HepG2 (cell line): ENCODE measurements at regions not wholly inside any gene's neighbourhood (a gene's known extent, or its start where the extent isn't known, plus 50 kb on each side); places are given as distances from the start of the nearest gene placed in this dataset.

Experiments used
- CBX5 ChIP-seq: sonication (generic); formaldehyde crosslinking; IDR thresholded peaks from 2 replicates; pipeline ENCODE4 v1.4.0; 2020; ENCODE audit warnings: missing genetic modification reagents, borderline replicate concordance
- CTCF ChIP-seq: sonication (generic); formaldehyde crosslinking; IDR thresholded peaks from 2 replicates; pipeline ENCODE4 v1.5.0; 2020; ENCODE audit warnings: mild to moderate bottlenecking, missing genetic modification reagents, moderate library complexity
- JUN ChIP-seq: sonication (generic); formaldehyde crosslinking; IDR thresholded peaks from 2 replicates; pipeline ENCODE4 v1.4.0; 2020; ENCODE audit warnings: mild to moderate bottlenecking, missing genetic modification reagents
- KDM4B ChIP-seq: sonication (generic); formaldehyde crosslinking; IDR thresholded peaks from 2 replicates; pipeline ENCODE4 v1.4.0; 2020; ENCODE audit warnings: missing genetic modification reagents
- PRMT3 ChIP-seq: sonication (generic); formaldehyde crosslinking; IDR thresholded peaks from 2 replicates; pipeline ENCODE4 v1.8.1; 2022; ENCODE audit warnings: low read depth, mild to moderate bottlenecking, moderate library complexity, missing genetic modification reagents, borderline replicate concordance
- SUZ12 ChIP-seq: fragments of 150-350 bp; IDR thresholded peaks from 2 replicates; pipeline ENCODE4 v1.6.1; 2014; ENCODE audit warnings: low read depth, low read length
- ZNF414 ChIP-seq: sonication (generic); formaldehyde crosslinking; IDR thresholded peaks from 2 replicates; pipeline ENCODE4 v1.5.0; 2020; ENCODE audit warnings: missing genetic modification reagents
- TF ChIP-seq, protein P1 (sequence below): sonication (generic); formaldehyde crosslinking; IDR thresholded peaks from 2 replicates; pipeline ENCODE4 v1.9.0; 2021; ENCODE audit warnings: missing genetic modification reagents, borderline replicate concordance
- TF ChIP-seq, protein P2 (sequence below): IDR thresholded peaks from 2 replicates; pipeline ENCODE4 v1.6.1; 2016; ENCODE audit warnings: low read depth, borderline replicate concordance

DNA sequence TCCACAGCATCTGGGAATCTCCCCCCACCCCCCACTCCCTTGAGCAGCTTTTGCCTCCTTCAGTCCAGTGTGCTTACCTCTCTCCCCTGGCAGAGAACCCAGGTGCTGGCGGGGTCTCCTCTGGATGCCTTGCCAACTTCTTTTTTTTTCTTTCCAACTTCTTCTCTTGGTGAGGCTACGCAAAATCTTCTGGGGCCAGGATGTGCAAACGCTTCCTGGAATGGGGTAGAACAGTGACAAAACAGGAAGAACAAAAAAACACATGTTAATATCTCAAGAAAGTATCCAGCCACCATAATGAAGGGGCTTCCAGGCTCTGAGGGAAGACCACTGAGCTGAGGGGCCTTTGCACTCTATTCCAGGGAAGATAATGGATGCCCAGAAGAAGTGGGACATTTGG is 53.9 kb upstream of the DDR1 start:
- TF ChIP-seq CTCF (CRISPR knock-in tag) (no peak), SUZ12 (no peak), JUN (CRISPR knock-in tag) (no peak), KDM4B (CRISPR knock-in tag) (no peak), PRMT3 (CRISPR knock-in tag) (no peak), ZNF414 (CRISPR knock-in tag) (no peak), CBX5 (CRISPR knock-in tag) (no peak)
- TF ChIP-seq, protein P1, sequence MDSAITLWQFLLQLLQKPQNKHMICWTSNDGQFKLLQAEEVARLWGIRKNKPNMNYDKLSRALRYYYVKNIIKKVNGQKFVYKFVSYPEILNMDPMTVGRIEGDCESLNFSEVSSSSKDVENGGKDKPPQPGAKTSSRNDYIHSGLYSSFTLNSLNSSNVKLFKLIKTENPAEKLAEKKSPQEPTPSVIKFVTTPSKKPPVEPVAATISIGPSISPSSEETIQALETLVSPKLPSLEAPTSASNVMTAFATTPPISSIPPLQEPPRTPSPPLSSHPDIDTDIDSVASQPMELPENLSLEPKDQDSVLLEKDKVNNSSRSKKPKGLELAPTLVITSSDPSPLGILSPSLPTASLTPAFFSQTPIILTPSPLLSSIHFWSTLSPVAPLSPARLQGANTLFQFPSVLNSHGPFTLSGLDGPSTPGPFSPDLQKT (CRISPR knock-in tag), result no peak
- TF ChIP-seq, protein P2, sequence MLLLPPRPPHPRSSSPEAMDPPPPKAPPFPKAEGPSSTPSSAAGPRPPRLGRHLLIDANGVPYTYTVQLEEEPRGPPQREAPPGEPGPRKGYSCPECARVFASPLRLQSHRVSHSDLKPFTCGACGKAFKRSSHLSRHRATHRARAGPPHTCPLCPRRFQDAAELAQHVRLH (CRISPR knock-in tag), result no peak
